ENCODE measurements at regions not wholly inside any gene's neighbourhood (a gene's known extent, or its start where the extent isn't known, plus 50 kb on each side); places are given as distances from the start of the nearest gene placed in this dataset.

GRCh38 chr3:5444253-5444652, 256.7 kb downstream of the EDEM1 start:
- Histone ChIP-seq H3K79me1 (ENCODE audit: low read depth, low read length) (no peaks in the 10 kb centered on the region), H2BK15ac (ENCODE audit: low read length) (no peak overlapping the region), H2AK5ac (ENCODE audit: low read depth, low read length) (no peak overlapping the region), H3K4ac (ENCODE audit: low read length) (no peak overlapping the region), H3K4me1 (ENCODE audit: control insufficient read depth in 2 of 2, insufficient read depth in 1 of 2, low read depth in 1 of 2, low read length in 2 of 2) (no peaks in the 10 kb centered on the region), H2BK120ac (ENCODE audit: low read depth, low read length) (no peak overlapping the region), H3K4me3 (ENCODE audit: low read length in 2 of 2) (no peak overlapping the region), H3K4me2 (ENCODE audit: insufficient read depth, low read length, poor library complexity, severe bottlenecking) (no peak overlapping the region), H3K14ac (ENCODE audit: low read length) (no peak overlapping the region), H2BK12ac (ENCODE audit: low read length) (no peak overlapping the region), H2AFZ (ENCODE audit: low read length) (no peak overlapping the region), H2BK5ac (ENCODE audit: low read length) (no peak overlapping the region), H3K9ac (ENCODE audit: low read depth, low read length, poor library complexity) (no peak overlapping the region), H3K27me3 (ENCODE audit: control insufficient read depth in 3 of 3, insufficient read depth in 3 of 3, low read depth in 1 of 3, low read length in 3 of 3) (no peaks in the 10 kb centered on the region), H4K91ac (ENCODE audit: low read depth, low read length, poor library complexity) (no peak overlapping the region), H3K27ac (replicated peaks; ENCODE audit: low read length) (no peak overlapping the region), H4K8ac (ENCODE audit: low read depth, low read length) (no peak overlapping the region), H3K18ac (ENCODE audit: low read length) (no peak overlapping the region), H3K9me3 (replicated peaks in 1 of 2; ENCODE audit: control insufficient read depth in 2 of 2, insufficient read depth in 1 of 2, low read depth in 1 of 2, low read length in 2 of 2) (no peaks in the 10 kb centered on the region), H3K23ac (ENCODE audit: low read depth, low read length, poor library complexity) (no peak overlapping the region), H3K36me3 (replicated peaks in 1 of 2; ENCODE audit: control insufficient read depth in 2 of 2, insufficient read depth in 2 of 2, low read length in 2 of 2) (no peaks in the 10 kb centered on the region)
- WGBS, 2 donors (ENCODE audit: extremely low coverage in 2 of 2, insufficient read length in 2 of 2, insufficient replicate concordance in 1 of 2): no CpG with 5 or more reads among the region's 2 CpGs
- DNase-seq (ENCODE audit: low spot score): no peak

- Histone ChIP-seq H3K79me1 (ENCODE audit: low read depth, low read length) (no peaks in the 10 kb centered on the region), H3K4ac (ENCODE audit: low read length) (no peak overlapping the region), H3K9me3 (replicated peaks in 1 of 2; ENCODE audit: control insufficient read depth in 2 of 2, insufficient read depth in 1 of 2, low read depth in 1 of 2, low read length in 2 of 2) (no peaks in the 10 kb centered on the region), H3K4me1 (ENCODE audit: control insufficient read depth in 2 of 2, insufficient read depth in 1 of 2, low read depth in 1 of 2, low read length in 2 of 2) (no peaks in the 10 kb centered on the region), H3K14ac (ENCODE audit: low read length) (no peak overlapping the region), H2BK15ac (ENCODE audit: low read length) (no peak overlapping the region), H4K8ac (ENCODE audit: low read depth, low read length) (no peak overlapping the region), H2AK5ac (ENCODE audit: low read depth, low read length) (no peak overlapping the region), H3K4me3 (ENCODE audit: low read length in 2 of 2) (no peak overlapping the region), H4K91ac (ENCODE audit: low read depth, low read length, poor library complexity) (no peak overlapping the region), H3K9ac (ENCODE audit: low read depth, low read length, poor library complexity) (no peak overlapping the region), H3K4me2 (ENCODE audit: insufficient read depth, low read length, poor library complexity, severe bottlenecking) (no peak overlapping the region), H2BK120ac (ENCODE audit: low read depth, low read length) (no peak overlapping the region), H2AFZ (ENCODE audit: low read length) (no peak overlapping the region), H3K23ac (ENCODE audit: low read depth, low read length, poor library complexity) (no peak overlapping the region), H3K27me3 (ENCODE audit: control insufficient read depth in 3 of 3, insufficient read depth in 3 of 3, low read depth in 1 of 3, low read length in 3 of 3) (no peaks in the 10 kb centered on the region), H3K36me3 (replicated peaks in 1 of 2; ENCODE audit: control insufficient read depth in 2 of 2, insufficient read depth in 2 of 2, low read length in 2 of 2) (no peaks in the 10 kb centered on the region), H2BK5ac (ENCODE audit: low read length) (no peak overlapping the region), H3K18ac (ENCODE audit: low read length) (no peak overlapping the region), H3K27ac (replicated peaks; ENCODE audit: low read length) (no peak overlapping the region), H2BK12ac (ENCODE audit: low read length) (no peak overlapping the region)
- WGBS, 2 donors (ENCODE audit: extremely low coverage in 2 of 2, insufficient read length in 2 of 2, insufficient replicate concordance in 1 of 2): no CpG with 5 or more reads among the region's 5 CpGs
- DNase-seq (ENCODE audit: low spot score): no peak
Observed at GRCh38 chr3:5445676-5446201, 258.2 kb downstream of the EDEM1 start.

- no CpG with 5 or more reads among the region's 5 CpGs for WGBS, 2 donors (ENCODE audit: extremely low coverage in 2 of 2, insufficient read length in 2 of 2, insufficient replicate concordance in 1 of 2)
- Histone ChIP-seq H3K23ac (ENCODE audit: low read depth, low read length, poor library complexity) (no peak overlapping the region), H3K9ac (ENCODE audit: low read depth, low read length, poor library complexity) (no peak overlapping the region), H3K4me1 (ENCODE audit: control insufficient read depth in 2 of 2, insufficient read depth in 1 of 2, low read depth in 1 of 2, low read length in 2 of 2) (no peaks in the 10 kb centered on the region), H3K4me3 (ENCODE audit: low read length in 2 of 2) (no peak overlapping the region), H3K36me3 (replicated peaks in 1 of 2; ENCODE audit: control insufficient read depth in 2 of 2, insufficient read depth in 2 of 2, low read length in 2 of 2) (no peaks in the 10 kb centered on the region), H3K18ac (ENCODE audit: low read length) (no peak overlapping the region), H3K27ac (replicated peaks; ENCODE audit: low read length) (no peak overlapping the region), H3K9me3 (replicated peaks in 1 of 2; ENCODE audit: control insufficient read depth in 2 of 2, insufficient read depth in 1 of 2, low read depth in 1 of 2, low read length in 2 of 2) (no peaks in the 10 kb centered on the region), H3K4me2 (ENCODE audit: insufficient read depth, low read length, poor library complexity, severe bottlenecking) (no peak overlapping the region), H3K27me3 (ENCODE audit: control insufficient read depth in 3 of 3, insufficient read depth in 3 of 3, low read depth in 1 of 3, low read length in 3 of 3) (no peaks in the 10 kb centered on the region), H2BK12ac (ENCODE audit: low read length) (no peak overlapping the region), H2AK5ac (ENCODE audit: low read depth, low read length) (no peak overlapping the region), H4K8ac (ENCODE audit: low read depth, low read length) (no peak overlapping the region), H2BK120ac (ENCODE audit: low read depth, low read length) (no peak overlapping the region), H3K4ac (ENCODE audit: low read length) (no peak overlapping the region), H2BK5ac (ENCODE audit: low read length) (no peak overlapping the region), H2BK15ac (ENCODE audit: low read length) (no peak overlapping the region), H2AFZ (ENCODE audit: low read length) (no peak overlapping the region), H4K91ac (ENCODE audit: low read depth, low read length, poor library complexity) (no peak overlapping the region), H3K79me1 (ENCODE audit: low read depth, low read length) (no peaks in the 10 kb centered on the region), H3K14ac (ENCODE audit: low read length) (no peak overlapping the region)
- DNase-seq (ENCODE audit: low spot score): no peak
Observed at GRCh38 chr3:5448246-5448645, 260.7 kb downstream of the EDEM1 start.

GRCh38 chr3:5448816-5449215, 261.3 kb downstream of the EDEM1 start:
- no peak for DNase-seq (ENCODE audit: low spot score)
- no peaks in the 10 kb centered on the region for H3K4me1 ChIP-seq (ENCODE audit: control insufficient read depth in 2 of 2, insufficient read depth in 1 of 2, low read depth in 1 of 2, low read length in 2 of 2)
- WGBS, 2 donors (ENCODE audit: extremely low coverage in 2 of 2, insufficient read length in 2 of 2, insufficient replicate concordance in 1 of 2): no CpG with 5 or more reads among the region's 2 CpGs
- H2BK120ac ChIP-seq (ENCODE audit: low read depth, low read length): no peak overlapping the region
- H3K9me3 ChIP-seq (replicated peaks in 1 of 2; ENCODE audit: control insufficient read depth in 2 of 2, insufficient read depth in 1 of 2, low read depth in 1 of 2, low read length in 2 of 2): no peaks in the 10 kb centered on the region
- no peak overlapping the region for H3K9ac ChIP-seq (ENCODE audit: low read depth, low read length, poor library complexity)
- no peak overlapping the region for H3K4me3 ChIP-seq (ENCODE audit: low read length in 2 of 2)
- H3K27me3 ChIP-seq (ENCODE audit: control insufficient read depth in 3 of 3, insufficient read depth in 3 of 3, low read depth in 1 of 3, low read length in 3 of 3): no peaks in the 10 kb centered on the region
- H3K36me3 ChIP-seq (replicated peaks in 1 of 2; ENCODE audit: control insufficient read depth in 2 of 2, insufficient read depth in 2 of 2, low read length in 2 of 2): no peaks in the 10 kb centered on the region
- H3K79me1 ChIP-seq (ENCODE audit: low read depth, low read length): no peaks in the 10 kb centered on the region
- no peak overlapping the region for H4K91ac ChIP-seq (ENCODE audit: low read depth, low read length, poor library complexity)
- H2AFZ ChIP-seq (ENCODE audit: low read length): no peak overlapping the region
- no peak overlapping the region for H3K4ac ChIP-seq (ENCODE audit: low read length)
- no peak overlapping the region for H2BK5ac ChIP-seq (ENCODE audit: low read length)
- H2BK12ac ChIP-seq (ENCODE audit: low read length): no peak overlapping the region
- no peak overlapping the region for H3K18ac ChIP-seq (ENCODE audit: low read length)
- H2BK15ac ChIP-seq (ENCODE audit: low read length): no peak overlapping the region
- H3K23ac ChIP-seq (ENCODE audit: low read depth, low read length, poor library complexity): no peak overlapping the region
- H3K4me2 ChIP-seq (ENCODE audit: insufficient read depth, low read length, poor library complexity, severe bottlenecking): no peak overlapping the region
- no peak overlapping the region for H3K14ac ChIP-seq (ENCODE audit: low read length)
- H4K8ac ChIP-seq (ENCODE audit: low read depth, low read length): no peak overlapping the region
- H2AK5ac ChIP-seq (ENCODE audit: low read depth, low read length): no peak overlapping the region
- no peak overlapping the region for H3K27ac ChIP-seq (replicated peaks; ENCODE audit: low read length)
